ENCODE measurements at regions not wholly inside any gene's neighbourhood (a gene's known extent, or its start where the extent isn't known, plus 50 kb on each side); places are given as distances from the start of the nearest gene placed in this dataset.
A peak's percentile ranks its signal among the peaks of the same experiment; 100 is the strongest.

GRCh38 chr12:9379023-9379742, 171.0 kb upstream of the PZP start:
- H3K27me3 ChIP-seq (ENCODE audit: insufficient read depth, poor library complexity, severe bottlenecking) = no peaks in the 10 kb centered on the region
- TF ChIP-seq REST (IDR thresholded peaks at IDR 0.05; ENCODE audit: insufficient replicate concordance, low read depth) = no peak
- no peak for TF ChIP-seq POLR2AphosphoS5 (IDR thresholded peaks at IDR 0.05; ENCODE audit: low read depth)
- no peak for TF ChIP-seq GABPA (IDR thresholded peaks at IDR 0.05; ENCODE audit: low read depth)
- TF ChIP-seq SPI1 (IDR thresholded peaks at IDR 0.05; ENCODE audit: borderline replicate concordance, low read depth) = no peak
- TF ChIP-seq CTCF (IDR thresholded peaks at IDR 0.05; ENCODE audit: insufficient read depth, low read length) = no peak
- H3K4me3 ChIP-seq (replicated peaks; ENCODE audit: insufficient read depth, low read length) = no peak overlapping the region
- peak overlapping the region; percentile 47 for H3K27ac ChIP-seq (replicated peaks)
- no peak for DNase-seq (ENCODE audit: low read depth in 1 of 2, low spot score in 1 of 2)

GRCh38 chr12:9378430-9378835, 170.2 kb upstream of the PZP start:
- TF ChIP-seq GABPA (IDR thresholded peaks at IDR 0.05; ENCODE audit: low read depth) (no peak), SPI1 (IDR thresholded peaks at IDR 0.05; ENCODE audit: borderline replicate concordance, low read depth) (no peak), REST (IDR thresholded peaks at IDR 0.05; ENCODE audit: insufficient replicate concordance, low read depth) (no peak), POLR2AphosphoS5 (IDR thresholded peaks at IDR 0.05; ENCODE audit: low read depth) (no peak), CTCF (IDR thresholded peaks at IDR 0.05; ENCODE audit: insufficient read depth, low read length) (no peak)
- Histone ChIP-seq H3K27ac (replicated peaks) (peak overlapping the region; percentile 47), H3K4me3 (replicated peaks; ENCODE audit: insufficient read depth, low read length) (no peak overlapping the region), H3K27me3 (ENCODE audit: insufficient read depth, poor library complexity, severe bottlenecking) (no peaks in the 10 kb centered on the region)
- peak in 1 of 2 experiments; percentile 70 for DNase-seq (ENCODE audit: low read depth in 1 of 2, low spot score in 1 of 2)

- TF ChIP-seq SPI1 (IDR thresholded peaks at IDR 0.05; ENCODE audit: borderline replicate concordance, low read depth) = no peak; the same call in 1 of the 2 replicates
- TF ChIP-seq POLR2AphosphoS5 (IDR thresholded peaks at IDR 0.05; ENCODE audit: low read depth) = no peak
- no peak for TF ChIP-seq GABPA (IDR thresholded peaks at IDR 0.05; ENCODE audit: low read depth)
- no peak for TF ChIP-seq REST (IDR thresholded peaks at IDR 0.05; ENCODE audit: insufficient replicate concordance, low read depth)
- TF ChIP-seq CTCF (IDR thresholded peaks at IDR 0.05; ENCODE audit: insufficient read depth, low read length) = no peak
Observed at GRCh38 chr12:9372202-9372601, 164.0 kb upstream of the PZP start.

More at GRCh38 chr12:9372202-9372601, 164.0 kb upstream of the PZP start:
- DNase-seq (ENCODE audit: low read depth in 1 of 2, low spot score in 1 of 2) = peak in 1 of 2 experiments; percentile 59
- Histone ChIP-seq H3K4me3 (replicated peaks; ENCODE audit: insufficient read depth, low read length) (no peak overlapping the region), H3K27me3 (ENCODE audit: insufficient read depth, poor library complexity, severe bottlenecking) (no peaks in the 10 kb centered on the region), H3K27ac (replicated peaks) (peak overlapping the region; percentile 52)

All from HL-60 (cell line).